Brain microvascular endothelial cell (primary cell): ENCODE measurements at regions not wholly inside any gene's neighbourhood (a gene's known extent, or its start where the extent isn't known, plus 50 kb on each side); places are given as distances from the start of the nearest gene placed in this dataset.

Source experiments
- DNase-seq: peaks from one replicate; pipeline ENCODE4 v3.0.0-alpha.2; 2020
- H3K27ac ChIP-seq: fragments of 250-450 bp; sonication (Bioruptor Pico); 2 replicates; pipeline ENCODE4 v1.5.1; 2020; ENCODE audit warnings: mild to moderate bottlenecking, moderate library complexity
- H3K27me3 ChIP-seq: fragments of 250-450 bp; sonication (Bioruptor Pico); replicated peaks from 2 replicates; pipeline ENCODE4 v1.5.1; 2020; ENCODE audit warnings: mild to moderate bottlenecking
- H3K36me3 ChIP-seq: fragments of 250-450 bp; sonication (Bioruptor Pico); replicated peaks from 2 replicates; pipeline ENCODE4 v1.5.1; 2020; ENCODE audit warnings: mild to moderate bottlenecking
- H3K4me3 ChIP-seq: 2 replicates; pipeline ENCODE4 v1.5.1; 2011; ENCODE audit warnings: low read depth, mild to moderate bottlenecking, control low read depth, low read length, moderate library complexity
- in situ Hi-C: cut with HindIII; loops from 2 replicates; pipeline ENCODE4 v1.10.0; 2017; ENCODE audit warnings: low sequenced_read_pairs, low pct_ligation_motif_present
- TF ChIP-seq, protein P1 (sequence below): IDR thresholded peaks from 2 replicates; pipeline ENCODE4 v1.5.1; 2011; ENCODE audit warnings: low read depth, mild to moderate bottlenecking, moderate library complexity, low read length, control low read depth, inconsistent platforms; ENCODE audit errors: missing control alignments

DNA sequence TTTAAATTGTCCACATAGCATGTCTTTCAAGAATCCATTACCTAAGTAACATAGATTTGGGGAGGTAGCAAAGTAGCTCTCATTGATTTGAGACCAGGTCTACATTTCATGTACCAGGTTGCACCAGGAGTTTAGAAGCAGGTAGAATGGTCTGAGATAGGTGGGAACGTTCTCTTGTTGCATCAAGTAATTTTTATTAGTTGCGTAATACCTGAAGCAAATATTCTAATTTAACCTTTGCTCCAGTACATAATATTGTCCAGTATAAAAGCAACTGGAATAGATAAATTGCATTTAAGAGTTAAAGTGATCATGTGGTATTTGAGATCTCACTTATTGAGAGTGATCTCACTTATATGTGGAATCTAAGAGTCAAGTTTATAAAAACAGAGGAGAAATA lies 597.1 kb upstream of the PRMT6 start:
- Histone ChIP-seq H3K4me3 (no peak overlapping the region), H3K27me3 (no peaks in the 10 kb centered on the region), H3K27ac (no peak overlapping the region), H3K36me3 (no peaks in the 10 kb centered on the region)
- TF ChIP-seq, protein P1, sequence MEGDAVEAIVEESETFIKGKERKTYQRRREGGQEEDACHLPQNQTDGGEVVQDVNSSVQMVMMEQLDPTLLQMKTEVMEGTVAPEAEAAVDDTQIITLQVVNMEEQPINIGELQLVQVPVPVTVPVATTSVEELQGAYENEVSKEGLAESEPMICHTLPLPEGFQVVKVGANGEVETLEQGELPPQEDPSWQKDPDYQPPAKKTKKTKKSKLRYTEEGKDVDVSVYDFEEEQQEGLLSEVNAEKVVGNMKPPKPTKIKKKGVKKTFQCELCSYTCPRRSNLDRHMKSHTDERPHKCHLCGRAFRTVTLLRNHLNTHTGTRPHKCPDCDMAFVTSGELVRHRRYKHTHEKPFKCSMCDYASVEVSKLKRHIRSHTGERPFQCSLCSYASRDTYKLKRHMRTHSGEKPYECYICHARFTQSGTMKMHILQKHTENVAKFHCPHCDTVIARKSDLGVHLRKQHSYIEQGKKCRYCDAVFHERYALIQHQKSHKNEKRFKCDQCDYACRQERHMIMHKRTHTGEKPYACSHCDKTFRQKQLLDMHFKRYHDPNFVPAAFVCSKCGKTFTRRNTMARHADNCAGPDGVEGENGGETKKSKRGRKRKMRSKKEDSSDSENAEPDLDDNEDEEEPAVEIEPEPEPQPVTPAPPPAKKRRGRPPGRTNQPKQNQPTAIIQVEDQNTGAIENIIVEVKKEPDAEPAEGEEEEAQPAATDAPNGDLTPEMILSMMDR: no peak
- in situ Hi-C loops: no loop called here
- DNase-seq: no peak

DNA sequence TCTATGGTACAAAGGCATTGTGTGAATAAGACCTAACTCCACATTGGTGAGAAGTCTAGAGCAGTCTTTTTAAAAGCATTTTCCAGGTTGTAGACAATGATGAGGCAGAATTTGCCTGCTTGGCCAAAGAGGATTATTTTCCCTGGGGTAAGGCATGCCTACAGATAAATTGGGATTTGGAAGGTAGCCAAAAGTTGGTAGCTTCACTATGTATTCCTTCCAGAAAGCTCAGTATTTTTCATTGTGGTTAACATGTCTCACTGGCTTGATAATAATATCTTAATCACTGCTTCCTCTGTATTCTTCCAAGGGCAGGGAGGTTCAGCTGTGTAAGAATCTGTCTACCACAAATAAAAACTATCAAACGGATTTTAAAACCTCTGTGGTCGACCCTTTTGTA lies 590.8 kb upstream of the PRMT6 start:
- Histone ChIP-seq H3K4me3 (no peak overlapping the region), H3K36me3 (no peaks in the 10 kb centered on the region), H3K27ac (no peak overlapping the region), H3K27me3 (no peaks in the 10 kb centered on the region)
- no peak for DNase-seq
- in situ Hi-C loops: no loop called here
- TF ChIP-seq, protein P1: no peak

DNA sequence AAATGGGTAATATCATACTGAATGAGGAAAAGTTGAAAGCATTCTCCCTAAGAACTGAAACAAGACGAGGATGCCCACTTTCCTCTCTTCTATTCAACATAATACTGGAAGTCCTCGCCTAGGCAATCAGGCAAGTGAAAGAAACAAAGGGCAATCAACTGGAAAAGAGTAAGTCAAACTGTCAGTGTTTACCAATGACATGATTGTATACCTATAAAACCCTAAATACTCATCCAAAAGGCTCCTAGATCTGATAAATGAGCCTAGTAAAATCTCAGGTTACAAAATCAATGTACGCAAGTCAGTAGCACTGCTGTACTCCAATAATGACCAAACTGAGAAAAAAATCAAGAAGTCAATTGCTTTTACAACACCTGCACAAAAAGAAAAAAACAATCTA lies 575.8 kb upstream of the PRMT6 start:
- H3K27ac ChIP-seq: no peak overlapping the region
- H3K4me3 ChIP-seq: no peak overlapping the region
- in situ Hi-C loops: no loop called here
- no peaks in the 10 kb centered on the region for H3K36me3 ChIP-seq
- DNase-seq: no peak
- no peaks in the 10 kb centered on the region for H3K27me3 ChIP-seq
- TF ChIP-seq, protein P1: no peak

DNA sequence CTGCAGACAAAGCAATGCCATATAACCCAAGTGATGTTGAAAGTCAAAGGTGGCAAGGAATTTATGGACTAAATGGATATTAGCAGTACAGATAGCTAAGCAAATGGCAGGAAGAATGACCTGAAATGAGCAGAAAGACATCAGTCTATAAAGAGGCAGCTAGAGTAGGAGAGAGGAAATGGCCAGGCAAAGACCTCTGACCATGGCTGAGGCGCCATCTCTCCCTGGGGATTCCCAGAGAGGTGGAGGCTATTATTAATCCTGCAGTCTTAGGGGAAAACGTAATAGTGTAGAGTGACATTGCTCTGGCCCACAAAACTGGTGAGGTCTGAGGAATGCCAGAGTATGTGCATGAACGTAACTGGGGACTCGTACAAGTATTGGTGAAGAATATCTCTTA lies 563.6 kb upstream of the PRMT6 start:
- Histone ChIP-seq H3K4me3 (no peak overlapping the region), H3K27ac (no peak overlapping the region), H3K27me3 (no peaks in the 10 kb centered on the region), H3K36me3 (no peaks in the 10 kb centered on the region)
- in situ Hi-C loops: no loop called here
- TF ChIP-seq, protein P1: no peak
- DNase-seq: no peak

DNA sequence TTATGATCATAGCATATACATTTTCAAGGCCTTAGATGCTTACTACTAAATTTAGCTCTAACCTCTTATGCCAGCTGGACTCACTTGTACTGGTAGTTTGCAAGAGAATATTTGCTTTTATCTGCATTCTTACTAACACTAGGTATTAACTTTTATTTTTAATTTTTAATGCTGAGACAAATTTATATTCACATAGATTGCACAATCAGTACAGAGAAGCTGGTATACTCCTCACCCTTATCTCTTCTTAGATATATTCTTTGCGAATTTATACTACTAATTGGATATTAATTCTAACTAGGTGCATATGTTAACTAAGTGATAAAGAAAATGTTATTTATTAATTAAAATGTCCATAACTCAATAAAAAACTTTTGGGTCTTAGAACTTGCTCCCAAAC lies 561.8 kb upstream of the PRMT6 start:
- H3K4me3 ChIP-seq: no peak overlapping the region
- TF ChIP-seq, protein P1: no peak
- no peaks in the 10 kb centered on the region for H3K36me3 ChIP-seq
- no peak for DNase-seq
- no peak overlapping the region for H3K27ac ChIP-seq
- in situ Hi-C loops: no loop called here
- H3K27me3 ChIP-seq: no peaks in the 10 kb centered on the region

GRCh38 chr1:106498238-106498637 lies 558.2 kb upstream of the PRMT6 start:
- Histone ChIP-seq H3K27ac (no peak overlapping the region), H3K27me3 (no peaks in the 10 kb centered on the region), H3K4me3 (no peak overlapping the region), H3K36me3 (no peaks in the 10 kb centered on the region)
- TF ChIP-seq, protein P1: no peak
- in situ Hi-C loops: no loop called here
- DNase-seq: no peak
